HG03196 (cell line): ENCODE measurements at regions not wholly inside any gene's neighbourhood (a gene's known extent, or its start where the extent isn't known, plus 50 kb on each side); places are given as distances from the start of the nearest gene placed in this dataset.
"Not testable (repeated sequence)": the region's sequence is repeated elsewhere in the genome, so short reads cannot be mapped to it uniquely, and the experiment has no call there.

Experiments used
- ATAC-seq: cut with Tn5 transposase; IDR thresholded peaks from one replicate; pipeline ENCODE4 v1.9.1; 2021; ENCODE audit not compliant: unreplicated experiment

DNA sequence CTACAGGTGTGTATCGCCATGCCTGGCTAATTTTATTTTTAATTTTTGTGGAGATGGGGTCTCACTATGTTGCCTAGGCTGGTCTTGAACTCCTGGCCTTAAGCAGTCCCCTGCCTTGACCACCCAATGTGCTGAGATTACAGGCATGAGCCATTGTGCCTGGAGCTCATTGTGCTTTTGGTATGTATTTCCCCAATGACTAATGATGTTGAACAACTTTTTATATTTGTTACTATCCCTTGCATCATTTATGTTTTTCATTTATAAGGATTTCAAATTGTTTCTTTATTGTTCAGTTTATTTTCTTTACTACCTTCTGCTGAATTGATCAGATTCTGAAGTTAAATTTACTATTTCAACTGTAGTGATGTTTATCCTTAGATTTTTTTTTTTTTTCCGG lies 199.7 kb downstream of the CEP135 start:
- no peak for ATAC-seq

GRCh38 chr4:56147371-56147770 lies 198.6 kb downstream of the CEP135 start:
- no peak for ATAC-seq

DNA sequence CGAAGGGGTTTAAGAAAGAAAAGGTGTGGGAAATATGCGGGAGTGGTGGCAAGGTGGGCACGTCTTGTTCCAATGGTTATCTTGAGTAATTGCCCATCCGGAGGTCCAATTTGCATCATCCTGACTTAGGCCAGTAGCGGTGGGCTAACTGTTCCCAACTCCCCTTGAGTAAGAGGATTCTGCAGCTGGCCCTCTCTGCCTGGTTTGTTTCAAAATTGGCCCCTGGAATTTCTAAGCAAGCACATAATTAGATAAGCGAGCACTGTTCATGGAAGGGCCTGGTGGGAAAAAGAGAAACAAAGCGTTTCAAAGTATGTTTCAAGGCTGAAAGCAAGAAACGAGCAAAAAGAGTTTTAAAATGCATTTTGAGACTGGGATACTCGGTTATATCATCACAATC lies 198.2 kb downstream of the CEP135 start:
- ATAC-seq = no peak

- ATAC-seq = no peak
These were observed 193.3 kb downstream of the CEP135 start for GRCh38 chr4:56142088-56142487.

- no peak for ATAC-seq
These were observed 190.6 kb downstream of the CEP135 start for GRCh38 chr4:56139241-56139827.

DNA sequence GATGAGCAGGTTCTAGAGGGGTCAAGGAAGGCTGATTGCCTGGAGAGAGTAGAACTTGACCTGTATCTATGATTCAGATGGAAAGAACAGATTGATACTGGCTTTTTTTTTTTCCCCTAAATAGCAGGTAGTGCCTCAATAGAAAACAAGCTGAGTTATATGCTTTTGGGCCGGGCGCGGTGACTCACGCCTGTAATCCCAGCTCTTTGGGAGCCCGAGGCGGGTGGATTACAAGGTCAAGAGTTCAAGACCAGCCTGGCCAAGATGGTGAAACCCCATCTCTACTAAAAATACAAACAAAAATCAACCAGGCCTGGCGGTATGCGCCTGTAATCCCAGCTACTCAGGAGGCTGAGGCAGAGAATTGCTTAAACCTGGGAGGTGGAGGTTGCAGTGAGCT lies 186.1 kb downstream of the CEP135 start:
- not testable (repeated sequence) for ATAC-seq

- no peak for ATAC-seq
These were observed 185.5 kb downstream of the CEP135 start for GRCh38 chr4:56134266-56134665.

DNA sequence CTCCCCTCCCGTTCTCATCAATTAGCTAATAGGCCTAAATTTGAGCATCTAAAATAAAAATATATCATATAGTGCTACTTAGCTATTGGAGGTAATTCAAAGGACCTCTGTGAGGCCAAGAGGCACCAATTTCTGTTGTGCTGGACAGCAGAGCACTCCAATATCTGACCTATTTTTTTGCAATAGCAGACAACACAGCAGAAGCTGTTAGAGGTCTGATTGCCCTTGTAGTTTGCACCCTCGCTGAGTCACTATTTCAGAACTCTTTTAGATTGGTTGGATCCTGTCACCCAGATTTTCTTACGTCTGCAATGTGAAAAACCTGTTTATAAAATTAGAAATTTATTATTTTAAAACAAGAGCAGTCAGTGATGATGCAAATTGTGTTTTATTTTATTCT lies 184.1 kb downstream of the CEP135 start:
- ATAC-seq = no peak

- not testable (repeated sequence) for ATAC-seq
These were observed 183.4 kb downstream of the CEP135 start for GRCh38 chr4:56132188-56132587.

GRCh38 chr4:56130606-56131155 lies 181.9 kb downstream of the CEP135 start:
- ATAC-seq = no peak

- ATAC-seq = no peak
These were observed 180.7 kb downstream of the CEP135 start for GRCh38 chr4:56129431-56129861.

- no peak for ATAC-seq
These were observed 179.5 kb downstream of the CEP135 start for GRCh38 chr4:56128213-56128612.

DNA sequence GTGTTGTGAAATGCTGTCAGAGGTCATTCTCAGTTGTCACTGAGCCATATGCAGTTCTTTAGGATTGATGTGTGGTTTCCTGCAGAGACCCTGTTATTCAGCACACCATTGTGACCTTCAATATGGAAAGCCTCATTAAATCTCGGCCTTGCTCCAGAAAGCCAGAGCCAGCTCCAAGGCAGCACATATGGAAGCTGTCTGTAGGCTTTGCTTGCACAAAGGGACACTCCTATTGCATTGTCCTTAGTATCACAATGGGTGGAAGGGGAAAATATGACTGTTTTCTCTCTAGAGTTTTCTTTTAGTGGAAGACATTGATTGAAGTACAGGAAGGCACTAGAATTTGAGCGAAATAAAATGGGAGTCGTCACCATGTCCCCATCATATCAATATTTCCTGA lies 179.0 kb downstream of the CEP135 start:
- no peak for ATAC-seq

DNA sequence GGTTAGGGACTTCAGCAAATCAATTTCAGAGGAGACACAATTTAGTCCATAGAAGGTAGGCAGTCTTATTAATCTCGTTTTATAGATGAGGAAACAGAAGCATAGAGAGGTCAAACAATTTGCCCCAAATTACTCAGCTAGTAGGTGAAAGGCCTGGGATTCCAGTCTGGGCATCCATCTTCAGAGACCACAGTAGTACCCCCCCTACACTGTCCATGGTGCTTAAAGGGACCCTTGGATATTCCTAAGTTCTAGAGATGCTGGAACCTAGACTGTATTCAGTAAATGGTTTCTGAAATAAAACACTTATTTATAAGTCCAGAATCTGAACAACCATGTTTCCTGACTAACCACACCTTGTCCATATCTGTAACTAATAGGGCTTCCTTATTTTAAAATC lies 174.8 kb downstream of the CEP135 start:
- no peak for ATAC-seq

DNA sequence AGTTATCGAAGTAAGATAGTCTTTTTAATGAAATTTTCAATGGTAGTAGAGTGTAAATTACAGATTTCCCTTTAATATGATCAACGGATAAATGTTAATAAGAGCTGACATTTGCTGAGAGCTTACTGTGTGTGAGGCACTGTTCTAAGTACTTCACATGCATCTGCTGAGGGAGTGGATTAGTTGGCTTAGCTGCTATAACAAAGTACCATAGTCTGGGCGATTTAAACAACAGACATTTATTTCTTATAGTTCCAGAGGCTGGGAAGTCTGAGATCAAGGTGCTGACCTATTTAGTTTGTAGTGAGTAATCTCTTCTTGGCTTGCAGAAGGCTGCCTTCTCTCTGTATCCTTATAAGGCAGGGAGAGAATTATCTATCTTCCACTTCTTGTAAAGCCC lies 174.3 kb downstream of the CEP135 start:
- no peak for ATAC-seq

- ATAC-seq = no peak
These were observed 170.1 kb downstream of the CEP135 start for GRCh38 chr4:56118845-56119244.

DNA sequence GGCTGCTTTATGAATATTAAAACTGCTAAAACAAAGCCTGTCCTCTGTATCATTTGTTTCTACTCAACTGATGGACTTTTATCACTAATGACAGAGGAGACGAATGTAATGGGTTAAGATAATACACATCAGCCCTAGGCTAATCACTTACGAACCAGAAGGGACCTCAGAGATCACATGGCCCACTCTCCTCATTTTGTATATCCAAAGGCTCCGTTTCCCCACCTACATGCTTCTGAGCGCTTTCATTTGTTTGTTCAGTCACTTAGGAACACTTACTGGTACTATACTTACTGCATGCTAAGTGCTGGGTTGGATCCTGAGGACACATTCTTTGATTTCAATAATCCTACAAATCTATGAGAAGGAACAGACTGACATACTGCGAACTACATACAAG lies 169.3 kb downstream of the CEP135 start:
- ATAC-seq = no peak

DNA sequence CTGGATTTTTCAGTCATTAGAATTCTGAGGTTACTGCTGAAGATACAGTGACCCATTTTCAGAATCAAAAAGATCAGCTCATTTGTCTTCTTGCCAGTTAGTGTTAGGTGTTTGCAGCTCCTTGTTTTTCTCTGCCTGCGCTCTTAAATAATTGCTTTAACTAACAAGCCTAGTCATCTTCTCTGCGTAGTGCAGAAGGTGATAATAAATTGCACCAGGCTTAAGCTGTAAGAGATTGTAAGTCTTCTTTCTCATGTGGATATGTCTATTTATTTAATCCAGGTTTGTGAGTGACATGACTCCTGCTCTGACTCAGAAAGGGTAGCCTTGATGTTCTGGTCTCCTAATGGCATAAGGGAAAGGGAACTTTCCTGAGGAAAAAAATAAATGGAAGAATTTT lies 167.2 kb downstream of the CEP135 start:
- ATAC-seq = no peak

DNA sequence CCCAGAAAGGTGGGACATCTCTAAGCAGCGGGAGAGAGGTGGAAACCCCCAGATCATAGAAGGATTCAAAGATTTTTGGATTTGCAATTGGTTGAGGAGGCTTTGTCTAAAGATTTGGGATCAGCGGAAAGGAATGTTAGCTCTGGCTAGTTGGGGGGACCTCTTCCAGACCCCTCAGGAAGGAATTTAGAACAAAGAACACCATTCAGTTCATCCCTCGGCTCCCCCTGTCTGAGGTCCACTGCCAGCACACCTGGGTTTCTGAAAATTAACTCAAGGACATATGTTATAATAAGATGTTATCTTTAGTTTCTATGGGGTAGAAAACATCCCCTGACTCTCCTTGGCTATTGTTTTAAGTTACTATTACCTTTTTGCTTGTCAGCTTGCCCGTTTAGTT lies 163.6 kb downstream of the CEP135 start:
- ATAC-seq = no peak

GRCh38 chr4:56106180-56107147 lies 157.7 kb downstream of the CEP135 start:
- ATAC-seq = no peak

DNA sequence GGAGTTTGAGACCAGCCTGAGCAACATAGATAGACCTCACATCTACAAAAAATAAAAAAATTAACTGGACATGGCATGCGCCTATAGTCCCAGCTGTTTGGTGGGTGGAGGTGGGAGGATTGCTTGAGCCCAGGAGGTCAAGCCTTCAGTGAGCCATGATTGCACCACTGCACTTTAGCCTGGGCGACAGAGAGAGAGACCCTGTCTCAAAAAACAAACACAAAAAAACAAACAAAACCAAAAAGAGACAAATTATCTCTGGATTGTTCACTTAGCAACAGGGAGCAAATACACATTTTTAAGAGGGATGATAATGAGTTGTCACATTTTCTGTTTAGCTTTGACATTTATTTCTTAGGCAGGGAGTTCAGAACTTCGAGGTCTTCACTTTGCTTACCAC lies 155.4 kb downstream of the CEP135 start:
- ATAC-seq = no peak

- ATAC-seq = no peak
These were observed 153.9 kb downstream of the CEP135 start for GRCh38 chr4:56102601-56103000.
